Brain microvascular endothelial cell (primary cell): ENCODE measurements at regions not wholly inside any gene's neighbourhood (a gene's known extent, or its start where the extent isn't known, plus 50 kb on each side); places are given as distances from the start of the nearest gene placed in this dataset.
A peak's percentile ranks its signal among the peaks of the same experiment; 100 is the strongest.

ENCODE experiments used
- DNase-seq: peaks from one replicate; pipeline ENCODE4 v3.0.0-alpha.2; 2020
- H3K27ac ChIP-seq: fragments of 250-450 bp; sonication (Bioruptor Pico); 2 replicates; pipeline ENCODE4 v1.5.1; 2020; ENCODE audit warnings: mild to moderate bottlenecking, moderate library complexity
- H3K27me3 ChIP-seq: fragments of 250-450 bp; sonication (Bioruptor Pico); replicated peaks from 2 replicates; pipeline ENCODE4 v1.5.1; 2020; ENCODE audit warnings: mild to moderate bottlenecking
- H3K36me3 ChIP-seq: fragments of 250-450 bp; sonication (Bioruptor Pico); replicated peaks from 2 replicates; pipeline ENCODE4 v1.5.1; 2020; ENCODE audit warnings: mild to moderate bottlenecking
- H3K4me3 ChIP-seq: 2 replicates; pipeline ENCODE4 v1.5.1; 2011; ENCODE audit warnings: low read depth, mild to moderate bottlenecking, control low read depth, low read length, moderate library complexity
- CTCF ChIP-seq: IDR thresholded peaks from 2 replicates; pipeline ENCODE4 v1.5.1; 2011; ENCODE audit warnings: low read depth, mild to moderate bottlenecking, moderate library complexity, low read length, control low read depth, inconsistent platforms; ENCODE audit errors: missing control alignments
- in situ Hi-C: cut with HindIII; loops from 2 replicates; pipeline ENCODE4 v1.10.0; 2017; ENCODE audit warnings: low sequenced_read_pairs, low pct_ligation_motif_present

GRCh38 chr3:11096266-11097139 is 57.8 kb upstream of the HRH1 start:
- H3K27me3 ChIP-seq, result no peaks in the 10 kb centered on the region
- TF ChIP-seq CTCF, result no peak
- peak; percentile 89 for DNase-seq
- H3K27ac ChIP-seq, result peak overlapping the region; percentile 93
- H3K36me3 ChIP-seq, result no peaks in the 10 kb centered on the region
- in situ Hi-C loops, result no loop called here
- H3K4me3 ChIP-seq, result peak overlapping the region; percentile 42

GRCh38 chr3:11099306-11099705 is 55.0 kb upstream of the HRH1 start:
- TF ChIP-seq CTCF, result no peak
- Histone ChIP-seq H3K27ac (no peak overlapping the region), H3K36me3 (no peaks in the 10 kb centered on the region), H3K4me3 (no peak overlapping the region), H3K27me3 (no peaks in the 10 kb centered on the region)
- in situ Hi-C loops, result no loop called here
- no peak for DNase-seq
